ENCODE measurements at regions not wholly inside any gene's neighbourhood (a gene's known extent, or its start where the extent isn't known, plus 50 kb on each side); places are given as distances from the start of the nearest gene placed in this dataset.

- Histone ChIP-seq H3K9me3 (ENCODE audit: low read length) (no peaks in the 10 kb centered on the region), H3K27ac (ENCODE audit: extremely low read length, insufficient read depth, low read length) (no peak overlapping the region), H3K4me3 (replicated peaks in 1 of 3; ENCODE audit: insufficient read depth in 1 of 3, low read depth in 2 of 3, low read length in 3 of 3) (no peak overlapping the region), H3K79me2 (ENCODE audit: insufficient read depth, low read length) (no peaks in the 10 kb centered on the region), H2AFZ (ENCODE audit: low read length) (no peak overlapping the region), H3K36me3 (replicated peaks in 1 of 2; ENCODE audit: control insufficient read depth in 1 of 2, insufficient read depth in 2 of 2, low read length in 2 of 2) (no peaks in the 10 kb centered on the region), H4K20me1 (ENCODE audit: insufficient read depth, low read length) (no peaks in the 10 kb centered on the region), H3K4me2 (ENCODE audit: low read depth, low read length) (no peak overlapping the region), H3K9ac (ENCODE audit: insufficient read depth, low read depth, low read length) (no peak overlapping the region), H3K27me3 (ENCODE audit: control insufficient read depth in 1 of 2, insufficient read depth in 2 of 2, low read length in 2 of 2) (no peaks in the 10 kb centered on the region; a peak in 1 of 5 replicates), H3K4me1 (ENCODE audit: insufficient read depth, low read length) (peaks cover 6% of the 10 kb centered on the region; the same call in 1 of the 2 replicates)
- in situ Hi-C loops (cut with HindIII; ENCODE audit: extremely low pct_ligation_motif_present, low pct_unique_long_range_greater_than_20kb) = no loop called here
- ChIA-PET POLR2A (no interaction called here), CTCF (ENCODE audit: low intra/inter-chr PET ratio, low total read pairs) (no interaction called here)
- WGBS (ENCODE audit: low lambda C conversion rate) = 2% methylated on average over 1 of the region's 1 CpG
- ATAC-seq (no peak), FAIRE-seq (no peak), DNase-seq (ENCODE audit: low spot score) (no peak)
- BruUV-seq (replicated peaks) = no TSS peak
- TF ChIP-seq NFE2L2 (IDR thresholded peaks at IDR 0.05; ENCODE audit: low read length) (no peak), SPEN (CRISPR knock-in tag; IDR thresholded peaks at IDR 0.05; ENCODE audit: low read depth) (no peak), GZF1 (CRISPR knock-in tag; IDR thresholded peaks at IDR 0.05) (no peak), ZNF17 (CRISPR knock-in tag; IDR thresholded peaks at IDR 0.05) (no peak), CTCF (CRISPR knock-in tag; IDR thresholded peaks at IDR 0.05) (no peak), NONO (IDR thresholded peaks at IDR 0.05) (no peak), NONO (CRISPR knock-in tag; conservative IDR thresholded peaks at IDR 0.05) (no peak), RELA (CRISPR knock-in tag; IDR thresholded peaks at IDR 0.05) (no peak), PHF8 (CRISPR knock-in tag; IDR thresholded peaks at IDR 0.05) (no peak), HOXA9 (CRISPR knock-in tag; IDR thresholded peaks at IDR 0.05; ENCODE audit: borderline replicate concordance) (no peak), ZNF354B (CRISPR knock-in tag; IDR thresholded peaks at IDR 0.05) (no peak)
- intact Hi-C loops (cut with micrococcal nuclease; ENCODE audit: unreplicated experiment) = no loop called here
Observed at GRCh38 chr6:14286634-14287428, 169.3 kb downstream of the CD83 start.

Measured in HepG2 (cell line).